Stimulated activated CD4-positive, alpha-beta T cell treated with anti-CD3 and anti-CD28 coated beads, Interleukin-15, amount 100 ng/mL, for 48 hours (primary cell): ENCODE measurements at regions not wholly inside any gene's neighbourhood (a gene's known extent, or its start where the extent isn't known, plus 50 kb on each side); places are given as distances from the start of the nearest gene placed in this dataset.

Source experiments
- DNase-seq, 2 donors: peaks; one replicate each; pipeline ENCODE4 v3.0.0-alpha.2; 2020; ENCODE audit warnings: low read depth in 2 of 2

- no peak for DNase-seq
These were observed 763.4 kb upstream of the ARGLU1 start for GRCh38 chr13:107331359-107331758.

GRCh38 chr13:107330484-107330883 is 762.5 kb upstream of the ARGLU1 start:
- DNase-seq: no peak

GRCh38 chr13:107329991-107330390 is 762.1 kb upstream of the ARGLU1 start:
- no peak for DNase-seq

GRCh38 chr13:107324416-107325204 is 756.7 kb upstream of the ARGLU1 start:
- DNase-seq: no peak

GRCh38 chr13:107322228-107322627 is 754.3 kb upstream of the ARGLU1 start:
- DNase-seq: no peak

GRCh38 chr13:107305178-107305577 is 737.2 kb upstream of the ARGLU1 start:
- no peak for DNase-seq

- DNase-seq: no peak
These were observed 733.9 kb upstream of the ARGLU1 start for GRCh38 chr13:107301724-107302374.

GRCh38 chr13:107299717-107300116 is 731.8 kb upstream of the ARGLU1 start:
- no peak for DNase-seq

GRCh38 chr13:107296804-107297203 is 728.9 kb upstream of the ARGLU1 start:
- DNase-seq: no peak

- DNase-seq: no peak
These were observed 727.6 kb upstream of the ARGLU1 start for GRCh38 chr13:107295416-107296140.

- no peak for DNase-seq
These were observed 726.0 kb upstream of the ARGLU1 start for GRCh38 chr13:107293924-107294323.

- no peak for DNase-seq
These were observed 723.9 kb upstream of the ARGLU1 start for GRCh38 chr13:107291875-107292274.

GRCh38 chr13:107289540-107289939 is 721.6 kb upstream of the ARGLU1 start:
- no peak for DNase-seq

- DNase-seq: no peak
These were observed 716.2 kb upstream of the ARGLU1 start for GRCh38 chr13:107284173-107284572.

- DNase-seq: no peak
These were observed 710.0 kb upstream of the ARGLU1 start for GRCh38 chr13:107277911-107278310.

- DNase-seq: no peak
These were observed 709.0 kb upstream of the ARGLU1 start for GRCh38 chr13:107276936-107277335.

GRCh38 chr13:107275945-107276614 is 708.1 kb upstream of the ARGLU1 start:
- no peak for DNase-seq

GRCh38 chr13:107275312-107275711 is 707.4 kb upstream of the ARGLU1 start:
- no peak for DNase-seq

- DNase-seq: no peak
These were observed 703.3 kb upstream of the ARGLU1 start for GRCh38 chr13:107271227-107271626.

- DNase-seq: no peak
These were observed 698.7 kb upstream of the ARGLU1 start for GRCh38 chr13:107266657-107267056.

GRCh38 chr13:107258599-107259187 is 690.8 kb upstream of the ARGLU1 start:
- no peak for DNase-seq

GRCh38 chr13:107254392-107254791 is 686.5 kb upstream of the ARGLU1 start:
- no peak for DNase-seq
